Fibroblast of lung (primary cell): ENCODE measurements at regions not wholly inside any gene's neighbourhood (a gene's known extent, or its start where the extent isn't known, plus 50 kb on each side); places are given as distances from the start of the nearest gene placed in this dataset.

Experiments used
- CTCF ChIP-seq, 2 donors: IDR thresholded peaks in 1 of 2; conservative IDR thresholded peaks in 1 of 2; 1 replicate in 1 of 2; 2 replicates in 1 of 2; pipeline ENCODE4 v1.5.1; 2011 to 2012; ENCODE audit warnings: low read length in 2 of 2, control low read depth in 1 of 2, inconsistent platforms in 1 of 2, low read depth in 1 of 2, mild to moderate bottlenecking in 1 of 2
- EZH2 ChIP-seq: IDR thresholded peaks from 2 replicates; pipeline ENCODE4 v1.5.1; 2012; ENCODE audit warnings: low read length, control low read depth, mild to moderate bottlenecking; ENCODE audit errors: missing control alignments

GRCh38 chr10:131844529-131845084 is 56.2 kb upstream of the PPP2R2D start:
- TF ChIP-seq CTCF (conservative IDR thresholded peaks at IDR 0.05 in 1 of 2, IDR thresholded peaks at IDR 0.05 in 1 of 2; ENCODE audit: low read depth in 1 of 2, low read length in 2 of 2) (no peak), EZH2 (no peak)
